ENCODE measurements at regions not wholly inside any gene's neighbourhood (a gene's known extent, or its start where the extent isn't known, plus 50 kb on each side); places are given as distances from the start of the nearest gene placed in this dataset.
"Not testable (repeated sequence)": the region's sequence is repeated elsewhere in the genome, so short reads cannot be mapped to it uniquely, and the experiment has no call there.

DNA sequence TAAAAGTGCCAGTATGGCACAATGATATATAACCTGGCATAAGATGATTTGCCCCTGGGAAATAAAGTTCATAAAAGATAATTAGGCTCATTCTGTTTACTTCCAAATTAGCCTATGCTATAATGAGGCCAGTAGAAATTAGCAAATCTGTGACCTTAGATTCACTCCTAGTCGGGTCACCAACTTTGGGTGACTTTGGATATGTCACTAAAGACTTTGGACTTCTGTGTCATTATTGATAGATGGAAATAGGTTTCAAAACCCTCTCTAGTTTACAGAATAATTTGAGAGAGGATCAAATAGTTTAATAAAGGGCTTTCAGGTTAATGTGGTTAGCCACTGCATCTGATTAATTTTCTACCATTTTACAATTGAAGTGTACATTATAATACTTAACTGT, 1869.3 kb upstream of the FLRT2 start:
- no peak for DNase-seq

- no peak for DNase-seq
Observed at GRCh38 chr14:83664389-83664788, 1865.6 kb upstream of the FLRT2 start.

GRCh38 chr14:83689265-83689664, 1840.7 kb upstream of the FLRT2 start:
- no peak for DNase-seq

DNA sequence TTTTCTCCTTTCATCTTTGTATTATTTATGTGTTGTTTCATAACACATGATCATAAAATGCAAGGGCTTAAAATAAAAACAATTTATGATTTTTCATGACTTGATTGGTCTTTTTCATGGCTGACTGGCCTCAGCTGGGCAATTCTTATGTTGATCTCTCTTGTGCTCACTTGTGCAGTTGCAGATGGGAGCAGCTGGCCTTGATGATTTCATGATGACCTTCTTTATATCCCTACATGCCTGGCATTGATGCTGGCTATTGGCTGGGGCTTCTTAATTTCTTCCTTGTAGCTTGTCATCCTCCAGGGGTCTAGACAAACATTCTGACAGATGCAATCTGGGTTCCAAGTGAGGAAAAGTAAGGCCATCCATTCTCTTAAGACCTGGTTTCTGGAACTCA, 1832.8 kb upstream of the FLRT2 start:
- DNase-seq: no peak

DNA sequence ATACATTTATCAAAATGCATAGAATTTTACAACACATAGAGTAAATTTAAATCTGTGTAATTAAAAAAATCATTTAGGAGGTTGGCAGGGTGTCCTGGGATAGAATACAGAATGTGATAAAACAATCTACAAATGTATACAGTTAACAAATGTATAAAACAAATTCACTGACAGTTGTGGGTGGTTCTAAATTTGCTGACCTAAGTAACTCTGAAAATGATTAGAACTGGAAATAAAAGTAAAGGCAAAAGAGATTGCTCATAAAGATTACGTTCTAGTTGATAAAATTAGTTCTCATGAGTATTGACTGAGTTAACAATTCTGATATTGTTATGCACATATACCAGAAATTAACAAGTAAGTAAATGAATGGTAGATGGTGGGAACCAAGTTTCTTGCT, 1827.3 kb upstream of the FLRT2 start:
- DNase-seq: no peak

- no peak for DNase-seq
Observed at GRCh38 chr14:83706231-83706954, 1823.6 kb upstream of the FLRT2 start.

- DNase-seq: no peak
Observed at GRCh38 chr14:83707056-83707455, 1822.9 kb upstream of the FLRT2 start.

DNA sequence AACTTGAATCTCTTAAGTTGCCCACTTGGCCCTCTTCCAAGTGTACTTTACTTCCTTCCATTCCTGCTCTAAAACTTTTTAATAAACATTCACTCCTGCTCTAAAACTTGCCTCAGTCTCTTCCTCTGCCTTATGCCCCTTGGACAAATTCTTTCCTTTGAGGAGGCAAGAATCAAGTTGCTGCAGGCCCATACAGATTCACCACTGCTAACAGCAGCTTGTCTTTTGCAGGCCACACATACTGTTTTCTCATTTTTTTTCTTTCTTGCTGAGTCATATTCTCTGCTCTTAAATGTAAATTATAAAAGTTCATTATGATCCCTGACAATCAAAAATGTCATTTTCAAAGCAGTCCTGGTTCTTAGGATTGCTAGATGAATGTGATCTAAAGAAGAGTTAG, 1820.8 kb upstream of the FLRT2 start:
- no peak for DNase-seq

DNA sequence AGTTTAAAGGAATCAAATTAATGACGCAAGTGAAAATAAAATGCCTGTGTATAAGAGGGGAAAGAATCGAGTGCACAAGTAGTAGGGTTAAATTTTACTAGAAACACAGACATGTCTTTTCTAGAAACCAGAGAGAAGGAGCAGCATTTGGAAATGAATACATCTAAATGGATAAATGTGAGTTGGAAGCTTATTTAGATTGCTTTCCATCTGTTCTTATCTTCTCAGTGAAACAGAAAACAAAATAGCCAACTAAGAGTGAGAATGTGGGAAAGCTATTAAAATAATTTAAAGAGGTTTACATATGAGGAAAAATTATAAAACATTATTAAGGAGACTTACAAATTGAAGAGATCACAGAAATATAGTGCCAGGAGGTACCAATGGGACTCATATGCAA, 1818.9 kb upstream of the FLRT2 start:
- DNase-seq: no peak

DNA sequence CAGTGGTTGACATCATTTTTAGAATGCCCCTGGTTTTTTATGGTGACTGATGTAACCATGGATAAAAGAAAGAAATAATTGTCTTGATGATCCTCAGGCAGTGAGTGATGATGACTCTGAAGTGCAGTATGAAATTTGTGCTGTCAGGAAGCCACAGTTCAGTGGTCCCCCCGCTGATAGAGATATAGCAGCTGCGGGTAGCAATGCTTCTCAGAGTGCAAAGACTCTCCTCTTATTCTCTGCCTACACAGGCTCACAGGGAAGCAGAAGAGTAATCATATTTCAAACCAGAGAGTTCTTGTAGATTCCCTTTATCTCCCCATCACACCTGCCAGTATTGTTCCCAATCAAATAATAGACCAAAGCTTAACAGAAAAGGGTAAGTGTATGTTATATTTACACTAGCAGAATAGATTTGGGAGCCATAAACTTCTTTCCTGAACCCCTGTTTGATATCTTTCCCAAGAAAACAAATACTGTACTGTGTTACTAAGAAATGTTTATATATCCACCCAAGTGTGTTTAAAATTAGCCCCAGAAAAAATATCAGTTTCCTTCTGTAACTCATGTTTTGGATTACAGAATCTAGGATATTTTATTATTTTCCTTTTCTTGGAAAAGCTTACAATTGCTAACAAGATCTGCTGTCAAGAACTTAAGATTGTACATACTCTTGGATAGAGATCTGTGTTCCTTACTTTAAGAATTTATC, 1817.4 kb upstream of the FLRT2 start:
- no peak for DNase-seq

DNA sequence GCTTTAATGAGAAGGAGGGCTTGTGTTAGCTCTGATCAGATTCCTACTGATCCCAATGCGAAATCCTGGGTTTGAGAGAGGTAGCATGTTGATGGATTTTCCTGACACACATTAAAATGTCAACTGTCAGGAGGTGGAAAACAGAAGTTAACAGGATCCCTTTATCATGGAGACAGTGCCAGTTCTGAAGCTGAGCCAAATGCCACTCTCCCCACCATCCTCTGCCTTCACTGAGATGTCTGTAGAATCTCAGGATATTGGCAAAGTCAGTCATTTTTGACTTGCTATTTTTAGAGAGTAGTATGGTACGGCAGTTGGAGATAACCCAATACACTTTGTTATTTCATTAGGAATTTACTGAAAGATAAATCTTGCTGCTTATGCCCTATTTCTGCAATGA, 1816.2 kb upstream of the FLRT2 start:
- no peak for DNase-seq

- DNase-seq: no peak
Observed at GRCh38 chr14:83714151-83714550, 1815.8 kb upstream of the FLRT2 start.

- DNase-seq: not testable (repeated sequence)
Observed at GRCh38 chr14:83719435-83719834, 1810.5 kb upstream of the FLRT2 start.

DNA sequence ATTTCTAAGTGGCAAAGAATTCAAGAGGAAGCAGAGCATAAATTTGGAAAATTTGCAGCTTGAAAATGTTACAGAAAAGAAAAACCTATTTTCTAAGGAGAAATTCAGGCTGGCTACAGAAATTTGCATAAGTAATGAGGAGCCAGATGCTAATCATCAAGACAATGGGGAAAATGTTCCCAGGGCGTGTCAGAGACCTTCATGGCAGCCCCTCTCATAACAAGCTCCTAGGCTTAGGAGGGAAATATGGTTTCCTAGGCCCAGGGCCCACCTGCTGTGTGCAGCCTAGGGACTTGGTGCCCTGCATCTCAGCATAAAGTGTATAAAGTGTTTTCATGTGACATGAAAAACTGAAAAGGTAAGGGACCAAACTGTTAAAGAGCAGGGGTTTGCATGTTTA, 1796.3 kb upstream of the FLRT2 start:
- no peak for DNase-seq

GRCh38 chr14:83734431-83734830, 1795.5 kb upstream of the FLRT2 start:
- DNase-seq: no peak

DNA sequence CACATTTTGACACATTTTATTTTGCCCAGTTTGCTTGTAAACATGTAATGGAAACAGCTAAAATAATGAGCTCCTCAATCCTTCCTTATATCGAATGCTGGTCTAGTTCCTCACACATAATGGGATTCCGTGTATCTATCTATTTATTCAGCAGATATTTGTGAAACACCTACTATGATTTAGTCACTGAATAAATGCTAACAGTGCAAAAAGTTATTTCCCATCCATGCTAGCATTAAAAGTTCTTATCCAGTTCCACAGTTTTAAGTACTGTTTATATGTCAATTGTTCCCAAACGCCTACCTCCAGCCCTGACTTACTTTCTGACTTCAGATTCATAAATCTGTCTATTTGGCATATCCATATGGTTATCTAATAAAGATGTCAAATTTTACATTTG, 1788.7 kb upstream of the FLRT2 start:
- DNase-seq: no peak

DNA sequence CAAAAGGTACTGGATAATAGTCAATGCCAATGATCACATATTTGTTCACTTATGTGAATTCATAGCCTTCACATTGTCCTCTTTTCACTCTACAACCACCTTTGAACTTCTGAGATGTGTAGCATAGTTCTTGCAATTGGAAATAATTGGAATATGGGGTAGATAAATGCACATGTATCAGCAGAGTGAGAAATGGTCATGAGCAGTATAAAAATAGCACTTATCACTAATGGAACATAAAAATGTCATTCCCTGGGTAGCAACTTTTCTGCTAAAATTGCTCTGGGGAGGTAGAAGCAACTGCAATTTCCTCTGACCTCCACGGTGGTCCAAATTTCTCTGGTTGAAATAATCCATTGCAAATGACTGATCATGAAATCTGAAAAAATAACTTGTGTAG, 1785.7 kb upstream of the FLRT2 start:
- DNase-seq: no peak

DNA sequence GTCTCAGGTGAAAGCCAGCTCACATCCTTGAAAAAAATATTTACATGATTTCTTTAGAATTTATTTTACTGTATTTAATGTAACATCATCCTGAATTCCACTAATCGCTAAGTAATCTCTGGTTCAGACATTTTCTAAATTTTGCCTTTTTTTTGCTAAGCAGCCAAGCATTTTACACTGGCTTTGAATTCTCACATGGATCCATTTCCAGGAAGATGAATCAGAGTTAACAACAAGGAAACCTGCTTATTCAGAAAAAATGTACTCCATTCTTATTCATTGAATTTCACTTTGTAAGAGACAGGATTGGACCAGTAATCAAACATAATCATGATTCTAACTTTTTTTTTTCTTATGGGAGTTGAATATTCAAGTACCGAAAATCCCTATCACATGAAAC, 1785.1 kb upstream of the FLRT2 start:
- DNase-seq: no peak

- no peak for DNase-seq
Observed at GRCh38 chr14:83746336-83746735, 1783.6 kb upstream of the FLRT2 start.

- no peak for DNase-seq
Observed at GRCh38 chr14:83757916-83758315, 1772.0 kb upstream of the FLRT2 start.

DNA sequence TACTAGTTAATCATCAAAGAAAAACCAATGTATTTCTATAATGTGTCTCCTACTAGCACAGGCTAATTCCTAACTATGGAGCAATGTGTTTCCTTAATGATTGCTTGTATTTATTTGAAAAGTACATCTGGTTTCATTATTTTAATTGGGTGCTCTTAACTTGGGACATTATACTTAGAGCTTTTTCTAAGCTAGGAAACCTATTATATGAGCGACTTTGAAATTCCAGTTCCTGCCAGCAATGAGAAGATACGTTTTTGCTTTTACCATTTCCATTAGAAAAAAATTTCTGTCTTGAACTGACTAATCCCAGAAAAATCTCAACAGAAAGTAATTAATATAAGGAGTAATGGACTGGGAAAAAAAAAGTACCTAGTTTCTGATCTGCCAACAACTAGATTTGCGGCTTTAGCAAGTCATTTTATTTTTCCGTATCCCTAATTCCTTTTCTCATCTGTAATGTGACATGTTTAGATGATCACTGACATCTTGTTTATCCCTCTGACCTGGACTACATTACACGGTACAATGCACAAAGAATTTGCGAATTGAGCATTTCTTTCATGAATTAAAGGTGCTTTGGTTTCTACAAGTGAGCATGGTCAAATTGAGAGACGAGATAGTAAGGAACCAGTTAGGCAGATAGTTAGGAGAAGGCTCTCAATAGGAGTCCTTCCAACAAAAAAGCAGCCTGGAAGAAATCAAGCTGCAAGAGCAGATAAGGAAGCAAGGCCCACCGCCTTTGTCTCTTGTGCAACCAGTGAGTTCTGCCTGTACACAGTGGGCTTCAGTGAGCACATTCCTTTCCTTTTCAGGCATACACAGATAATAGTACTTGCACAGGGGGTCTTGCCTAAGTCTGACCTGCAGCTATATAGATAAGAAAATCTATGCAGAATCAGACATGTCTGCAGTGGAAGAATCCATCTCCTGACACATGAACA, 1765.0 kb upstream of the FLRT2 start:
- no peak for DNase-seq

DNA sequence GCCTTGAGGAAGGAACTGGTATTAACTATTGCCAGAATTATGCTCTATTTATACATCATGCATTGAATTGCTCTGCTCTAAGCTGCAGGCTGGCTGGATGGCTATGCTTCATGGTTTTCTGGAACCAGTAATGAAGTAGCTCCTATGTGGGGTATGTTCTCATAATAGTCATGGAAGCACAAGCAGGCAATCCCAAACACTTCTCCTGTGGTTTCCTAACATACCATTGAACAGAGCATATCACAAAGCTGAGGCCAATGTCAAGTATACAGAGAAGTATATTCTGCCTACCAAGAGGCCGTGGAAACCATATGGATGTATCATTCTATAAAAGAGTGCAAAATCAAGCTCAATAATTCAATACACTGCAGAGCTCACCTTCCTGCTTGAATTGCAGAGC, 1752.4 kb upstream of the FLRT2 start:
- no peak for DNase-seq

- no peak for DNase-seq
Observed at GRCh38 chr14:83779266-83779665, 1750.7 kb upstream of the FLRT2 start.

DNA sequence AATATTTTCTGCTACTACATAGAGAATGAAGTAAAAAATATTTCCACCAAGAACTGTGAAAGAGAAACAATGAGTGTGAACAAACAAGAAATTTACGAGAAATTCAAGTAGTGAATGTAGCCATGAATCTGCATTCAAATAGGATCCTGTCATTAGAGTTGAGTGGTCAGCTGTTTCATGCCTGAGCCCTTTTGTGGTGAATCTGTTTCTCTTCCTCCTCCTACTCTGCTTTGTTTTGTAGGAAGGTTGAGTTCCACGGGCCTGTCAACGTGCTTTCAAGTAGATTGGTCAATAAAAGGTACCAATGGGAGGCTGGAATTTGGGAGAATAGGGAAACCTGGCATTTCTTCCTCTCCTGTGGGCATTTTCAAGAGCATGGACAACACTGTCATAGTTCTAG, 1749.6 kb upstream of the FLRT2 start:
- no peak for DNase-seq

Measured in NCI-H1417 treated with DMSO at 0.1 percent for 48 hours (cell line).